ENCODE measurements at regions not wholly inside any gene's neighbourhood (a gene's known extent, or its start where the extent isn't known, plus 50 kb on each side); places are given as distances from the start of the nearest gene placed in this dataset.

DNA sequence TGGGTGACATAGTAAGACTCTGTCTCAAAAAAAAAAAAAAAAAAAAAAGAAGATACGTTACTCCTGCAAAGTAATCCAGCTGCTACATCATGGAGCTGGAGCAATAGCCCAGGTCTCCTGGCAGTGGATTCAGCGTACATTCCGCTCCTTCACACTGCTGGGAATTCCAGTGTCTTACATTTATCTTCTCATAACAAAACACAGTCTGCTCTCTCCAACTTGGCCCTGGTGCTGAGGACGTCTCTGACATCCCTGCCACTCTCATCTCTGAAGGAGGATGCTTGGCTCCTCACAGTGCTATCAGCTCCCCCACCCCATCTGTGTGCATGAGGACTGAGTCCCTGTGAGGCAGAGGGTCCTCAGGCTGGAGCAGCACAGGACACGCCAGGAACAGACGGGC, 529.8 kb downstream of the CD83 start:
- TF ChIP-seq, protein P1, sequence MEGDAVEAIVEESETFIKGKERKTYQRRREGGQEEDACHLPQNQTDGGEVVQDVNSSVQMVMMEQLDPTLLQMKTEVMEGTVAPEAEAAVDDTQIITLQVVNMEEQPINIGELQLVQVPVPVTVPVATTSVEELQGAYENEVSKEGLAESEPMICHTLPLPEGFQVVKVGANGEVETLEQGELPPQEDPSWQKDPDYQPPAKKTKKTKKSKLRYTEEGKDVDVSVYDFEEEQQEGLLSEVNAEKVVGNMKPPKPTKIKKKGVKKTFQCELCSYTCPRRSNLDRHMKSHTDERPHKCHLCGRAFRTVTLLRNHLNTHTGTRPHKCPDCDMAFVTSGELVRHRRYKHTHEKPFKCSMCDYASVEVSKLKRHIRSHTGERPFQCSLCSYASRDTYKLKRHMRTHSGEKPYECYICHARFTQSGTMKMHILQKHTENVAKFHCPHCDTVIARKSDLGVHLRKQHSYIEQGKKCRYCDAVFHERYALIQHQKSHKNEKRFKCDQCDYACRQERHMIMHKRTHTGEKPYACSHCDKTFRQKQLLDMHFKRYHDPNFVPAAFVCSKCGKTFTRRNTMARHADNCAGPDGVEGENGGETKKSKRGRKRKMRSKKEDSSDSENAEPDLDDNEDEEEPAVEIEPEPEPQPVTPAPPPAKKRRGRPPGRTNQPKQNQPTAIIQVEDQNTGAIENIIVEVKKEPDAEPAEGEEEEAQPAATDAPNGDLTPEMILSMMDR (IDR thresholded peaks at IDR 0.05; ENCODE audit: low read depth, low read length, poor library complexity, severe bottlenecking), result no peak
- no peak for TF ChIP-seq EZH2phosphoT487 (IDR thresholded peaks at IDR 0.05; ENCODE audit: borderline replicate concordance, low read length)
- Histone ChIP-seq H3F3A (ENCODE audit: control insufficient read depth, insufficient read depth) (no peaks in the 10 kb centered on the region), H3K27ac (ENCODE audit: low read depth, low read length) (no peak overlapping the region), H3K4me1 (ENCODE audit: control insufficient read depth, low read length) (no peaks in the 10 kb centered on the region), H3K36me3 (ENCODE audit: control insufficient read depth, low read length) (no peaks in the 10 kb centered on the region), H3K27me3 (ENCODE audit: control insufficient read depth, low read length) (peaks cover 3% of the 10 kb centered on the region), H3K4me3 (ENCODE audit: low read length) (no peak overlapping the region), H3K4me2 (ENCODE audit: low read length) (no peak overlapping the region), H3K9me3 (ENCODE audit: control insufficient read depth, insufficient read depth, low read length) (no peaks in the 10 kb centered on the region), H4K20me1 (ENCODE audit: control insufficient read depth, insufficient read depth, low read depth, low read length) (no peaks in the 10 kb centered on the region), H3K79me2 (ENCODE audit: control insufficient read depth, low read length) (no peaks in the 10 kb centered on the region), H3K9me2 (replicated peaks; ENCODE audit: control insufficient read depth, low read length) (no peaks in the 10 kb centered on the region)

DNA sequence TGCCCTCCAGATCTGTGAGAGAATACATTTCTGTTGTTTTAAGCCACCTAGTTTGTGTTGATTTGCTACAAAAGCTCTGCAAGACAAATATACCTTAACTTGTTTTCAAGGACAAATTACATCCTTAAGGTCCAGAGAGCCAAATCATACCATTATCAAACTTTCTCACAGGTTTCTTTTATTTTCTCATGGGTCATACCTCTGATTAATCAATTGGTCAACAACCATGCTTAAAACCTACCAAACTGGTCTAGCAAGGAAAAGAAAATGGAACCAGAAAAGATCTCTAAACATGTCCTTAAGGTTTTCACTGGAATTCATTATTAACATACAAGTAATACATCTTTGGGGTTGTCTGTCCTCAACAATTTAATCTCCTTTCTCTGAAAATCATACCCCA, 535.0 kb downstream of the CD83 start:
- Histone ChIP-seq H3K9me2 (replicated peaks; ENCODE audit: control insufficient read depth, low read length) (no peaks in the 10 kb centered on the region), H3K9me3 (ENCODE audit: control insufficient read depth, insufficient read depth, low read length) (no peaks in the 10 kb centered on the region), H3K27ac (ENCODE audit: low read depth, low read length) (no peak overlapping the region), H3K79me2 (ENCODE audit: control insufficient read depth, low read length) (no peaks in the 10 kb centered on the region), H3K27me3 (ENCODE audit: control insufficient read depth, low read length) (peaks cover 8% of the 10 kb centered on the region), H3K4me1 (ENCODE audit: control insufficient read depth, low read length) (peaks cover 29% of the 10 kb centered on the region), H4K20me1 (ENCODE audit: control insufficient read depth, insufficient read depth, low read depth, low read length) (no peaks in the 10 kb centered on the region), H3K4me2 (ENCODE audit: low read length) (no peak overlapping the region), H3F3A (ENCODE audit: control insufficient read depth, insufficient read depth) (peaks cover 4% of the 10 kb centered on the region; the same call in 1 of the 2 replicates), H3K4me3 (ENCODE audit: low read length) (no peak overlapping the region), H3K36me3 (ENCODE audit: control insufficient read depth, low read length) (no peaks in the 10 kb centered on the region)
- no peak for TF ChIP-seq EZH2phosphoT487 (IDR thresholded peaks at IDR 0.05; ENCODE audit: borderline replicate concordance, low read length)
- TF ChIP-seq, protein P1 (IDR thresholded peaks at IDR 0.05; ENCODE audit: low read depth, low read length, poor library complexity, severe bottlenecking), result no peak

DNA sequence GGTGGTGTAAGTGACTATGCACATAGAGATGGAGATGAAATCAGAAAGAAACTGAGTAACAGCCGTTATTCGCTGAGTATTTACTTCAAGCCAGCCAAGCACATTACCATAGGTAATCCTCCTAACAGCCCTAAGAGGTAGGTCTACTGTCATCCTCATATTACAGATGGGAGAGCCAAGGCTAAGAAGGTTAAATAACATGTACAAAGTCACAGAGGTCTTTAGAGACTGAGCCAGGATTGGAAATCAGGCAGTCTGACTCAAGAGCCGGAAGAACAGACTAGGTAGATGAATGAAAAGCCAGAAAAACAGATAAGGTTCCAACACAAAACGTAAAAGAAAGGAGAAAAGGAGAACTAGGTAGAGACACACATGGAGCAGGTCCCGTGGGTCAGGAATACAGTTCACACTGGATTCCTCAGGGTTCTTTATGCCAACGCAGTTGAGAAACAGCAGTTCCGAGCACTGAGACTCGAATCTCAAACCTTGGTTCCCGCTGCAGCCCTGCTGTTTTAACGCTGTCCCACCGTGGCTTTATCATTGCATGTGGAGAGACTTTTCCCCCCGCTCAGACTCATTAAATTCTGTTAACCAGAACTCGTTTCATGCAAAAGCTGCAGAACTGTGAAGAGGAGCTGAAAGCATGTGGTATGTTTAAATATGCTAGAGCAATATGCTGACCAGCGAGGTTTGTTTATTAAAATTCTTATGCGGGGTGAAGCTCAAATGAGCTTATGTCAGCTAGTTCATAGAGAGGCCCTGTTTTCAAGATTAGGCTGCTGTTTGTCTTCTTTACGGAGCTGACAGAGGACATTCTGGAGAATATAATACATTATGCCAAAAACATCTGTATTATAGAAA, 537.9 kb downstream of the CD83 start:
- H3K4me1 ChIP-seq (ENCODE audit: control insufficient read depth, low read length), result peaks cover 58% of the 10 kb centered on the region
- no peaks in the 10 kb centered on the region for H3K9me3 ChIP-seq (ENCODE audit: control insufficient read depth, insufficient read depth, low read length)
- peak overlapping the region; percentile 61 for H3K4me2 ChIP-seq (ENCODE audit: low read length)
- peak overlapping the region; percentile 53 for H3K4me3 ChIP-seq (ENCODE audit: low read length)
- TF ChIP-seq, protein P1 (IDR thresholded peaks at IDR 0.05; ENCODE audit: low read depth, low read length, poor library complexity, severe bottlenecking), result no peak
- no peak for TF ChIP-seq EZH2phosphoT487 (IDR thresholded peaks at IDR 0.05; ENCODE audit: borderline replicate concordance, low read length)
- no peaks in the 10 kb centered on the region for H4K20me1 ChIP-seq (ENCODE audit: control insufficient read depth, insufficient read depth, low read depth, low read length)
- peaks cover 29% of the 10 kb centered on the region for H3K27me3 ChIP-seq (ENCODE audit: control insufficient read depth, low read length)
- H3K27ac ChIP-seq (ENCODE audit: low read depth, low read length), result peak overlapping the region; percentile 52
- H3K79me2 ChIP-seq (ENCODE audit: control insufficient read depth, low read length), result no peaks in the 10 kb centered on the region
- H3K36me3 ChIP-seq (ENCODE audit: control insufficient read depth, low read length), result no peaks in the 10 kb centered on the region
- H3F3A ChIP-seq (ENCODE audit: control insufficient read depth, insufficient read depth), result peaks cover 5% of the 10 kb centered on the region; the same call in 1 of the 2 replicates
- H3K9me2 ChIP-seq (replicated peaks; ENCODE audit: control insufficient read depth, low read length), result no peaks in the 10 kb centered on the region
